GM18498 (cell line): ENCODE measurements at regions not wholly inside any gene's neighbourhood (a gene's known extent, or its start where the extent isn't known, plus 50 kb on each side); places are given as distances from the start of the nearest gene placed in this dataset.

Source experiments
- ATAC-seq: cut with Tn5 transposase; IDR thresholded peaks from one replicate; pipeline ENCODE4 v1.9.1; 2021; ENCODE audit warnings: mild to moderate bottlenecking, moderate library complexity; ENCODE audit not compliant: unreplicated experiment

GRCh38 chr2:62305421-62306176 is 109.7 kb downstream of the B3GNT2 start:
- ATAC-seq: no peak

DNA sequence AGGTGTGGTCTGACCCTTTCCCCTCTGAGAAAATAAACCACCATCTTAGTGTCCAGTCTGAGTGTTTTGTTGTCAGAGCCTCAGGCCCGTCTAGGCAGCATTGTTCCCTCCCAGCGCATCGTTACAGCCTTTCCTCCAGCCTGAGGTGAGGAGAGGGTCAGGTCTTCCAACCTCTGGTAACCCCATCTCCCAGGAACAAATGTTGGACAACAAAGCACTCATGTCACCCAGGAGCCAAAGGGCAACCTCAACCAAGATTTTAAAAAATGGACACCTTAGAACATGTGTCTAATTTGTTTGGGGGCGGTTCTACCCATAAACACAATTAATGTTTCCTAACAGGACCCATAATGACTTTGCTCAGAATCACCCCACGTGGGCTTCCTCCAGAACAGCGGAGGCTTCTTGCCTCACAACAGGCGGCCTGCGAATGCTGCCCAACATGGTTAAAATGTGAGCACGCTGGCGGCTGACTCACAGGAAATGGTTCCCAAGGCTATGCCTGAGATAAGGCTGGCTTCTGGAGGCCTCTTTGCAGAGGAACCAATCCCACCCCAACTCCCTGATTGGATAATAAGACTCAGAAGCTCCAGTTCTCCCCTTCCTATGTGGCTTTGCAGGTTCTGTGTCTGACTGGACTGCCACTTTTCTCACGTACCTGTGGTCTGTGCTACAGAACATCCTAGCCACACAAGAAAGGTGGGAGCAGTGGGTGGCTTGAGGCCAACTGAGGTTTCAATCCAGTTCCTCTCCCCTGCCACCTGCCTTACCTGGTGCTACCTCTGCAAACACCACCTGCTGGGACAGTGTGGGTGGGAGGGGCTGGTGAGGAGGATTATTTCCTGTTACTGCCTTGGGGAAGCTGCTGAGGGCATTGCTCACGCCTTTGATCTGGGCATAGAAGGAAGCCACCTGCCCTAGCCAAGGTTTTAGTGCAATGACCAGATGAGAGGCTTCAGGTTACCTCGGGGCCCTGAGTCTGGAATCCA is 108.8 kb downstream of the B3GNT2 start:
- no peak for ATAC-seq

DNA sequence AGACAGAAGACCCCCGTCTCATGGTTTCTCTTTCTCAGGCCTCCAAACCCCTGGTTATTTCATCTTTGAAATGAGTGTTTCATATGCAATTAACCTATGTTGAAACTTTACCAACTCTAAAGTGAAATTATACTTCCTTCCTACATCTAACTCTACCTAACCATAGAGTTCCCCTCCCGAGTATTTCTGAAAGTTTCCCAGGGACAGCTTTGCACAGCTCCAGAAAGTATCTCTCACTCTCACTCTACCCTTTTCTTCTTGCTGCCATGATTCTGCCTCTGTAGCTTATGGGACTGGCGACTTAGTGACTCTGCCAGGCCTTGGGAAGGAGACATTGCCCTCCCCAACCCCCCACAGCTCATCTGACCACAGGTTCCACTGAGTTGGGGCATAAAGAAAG is 107.9 kb downstream of the B3GNT2 start:
- no peak for ATAC-seq

- no peak for ATAC-seq
Observed at GRCh38 chr2:62302631-62303435, 106.9 kb downstream of the B3GNT2 start.

DNA sequence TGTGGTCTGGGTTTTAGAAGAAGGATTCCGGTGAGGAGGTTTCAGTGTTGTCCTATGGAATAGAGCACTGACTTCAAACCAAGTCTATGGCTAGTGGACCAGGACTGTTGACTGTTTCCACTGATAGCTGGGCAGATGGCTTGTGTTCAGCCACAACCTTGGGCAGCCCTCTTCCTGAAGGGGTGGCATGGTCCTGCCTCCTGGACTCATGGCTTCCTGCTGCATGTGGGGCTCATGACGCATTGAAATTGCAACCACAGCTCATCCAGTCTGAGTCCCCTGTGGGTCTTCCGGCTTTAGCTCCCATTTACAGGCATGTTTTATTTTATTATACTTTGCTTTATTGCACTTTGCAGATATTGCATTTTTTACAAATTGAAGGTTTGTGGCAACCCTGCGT is 105.0 kb downstream of the B3GNT2 start:
- no peak for ATAC-seq

GRCh38 chr2:62297624-62298010 is 101.7 kb downstream of the B3GNT2 start:
- ATAC-seq: no peak

DNA sequence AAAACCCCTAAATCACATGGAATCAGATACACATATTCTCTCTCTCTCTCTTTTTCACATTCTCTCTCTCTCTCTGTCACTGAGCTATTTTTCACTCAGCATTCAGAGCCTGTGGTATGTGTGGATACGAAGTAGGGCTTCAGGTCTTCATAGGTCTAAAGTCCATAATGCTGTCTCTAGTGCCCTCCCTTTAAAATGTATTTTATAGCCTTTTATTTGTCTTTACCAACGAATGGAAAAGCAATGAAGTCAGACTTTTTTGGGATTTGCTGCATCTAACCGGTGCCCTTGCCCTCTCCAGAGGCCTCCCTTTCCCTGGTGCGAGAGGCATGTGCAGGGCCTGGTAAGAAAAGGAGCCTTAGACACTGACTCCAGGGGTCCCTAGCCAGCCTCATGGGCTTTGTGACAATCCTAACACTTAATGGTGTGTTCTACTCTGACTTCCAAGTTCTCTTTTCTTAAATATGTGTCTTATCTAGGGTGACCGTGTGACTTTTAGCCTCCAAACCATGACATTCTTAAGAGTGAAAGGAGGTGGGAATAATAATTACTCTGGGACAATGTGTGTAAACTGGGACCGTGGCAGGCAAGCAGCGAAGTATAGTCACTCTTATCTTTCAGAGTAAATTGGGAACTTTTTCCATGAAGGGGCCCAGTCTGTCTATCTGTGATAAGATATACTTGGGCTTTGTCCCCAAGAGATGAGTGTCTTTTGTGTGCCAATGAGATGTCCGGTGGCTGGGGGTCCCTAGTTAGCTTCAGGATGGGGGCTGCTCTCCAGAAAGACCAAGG is 101.1 kb downstream of the B3GNT2 start:
- no peak for ATAC-seq

DNA sequence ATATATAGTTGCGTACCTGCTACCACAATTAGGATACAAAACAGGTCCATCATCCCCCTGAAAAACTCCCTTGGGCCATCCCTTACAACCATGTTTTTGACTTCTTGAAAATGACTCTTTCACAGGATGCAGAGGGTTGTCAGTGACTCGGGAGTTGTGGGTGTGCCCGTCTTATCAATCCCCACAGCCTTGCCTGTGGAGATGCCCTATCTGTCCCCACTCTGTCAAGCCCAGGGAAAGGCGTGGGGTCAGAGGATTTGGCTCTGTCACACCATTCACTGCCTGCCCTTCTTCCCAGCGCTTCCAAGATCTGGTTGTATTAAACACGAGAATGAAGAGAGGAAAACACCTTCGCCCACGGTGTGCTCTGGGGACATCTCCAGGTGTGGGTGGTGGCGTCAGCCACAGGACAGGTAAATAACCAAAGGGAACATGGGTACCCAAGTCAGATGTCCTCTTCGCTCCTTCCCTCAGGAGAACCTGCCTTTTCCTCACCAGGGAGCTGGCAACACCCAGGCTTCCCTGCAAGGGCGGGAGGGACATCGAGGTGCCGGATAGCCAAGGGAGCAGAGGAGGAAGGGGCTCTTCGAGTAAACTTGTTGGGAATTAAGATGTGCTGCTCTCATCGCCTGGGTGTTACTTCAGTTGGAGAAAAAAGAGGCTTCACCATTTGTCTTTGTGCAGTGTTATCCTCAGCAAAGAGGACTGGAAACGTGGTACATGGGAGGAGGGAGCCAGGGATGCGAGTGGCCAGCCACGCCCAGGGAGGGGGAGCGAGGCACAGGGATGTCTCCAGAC is 100.3 kb downstream of the B3GNT2 start:
- no peak for ATAC-seq

DNA sequence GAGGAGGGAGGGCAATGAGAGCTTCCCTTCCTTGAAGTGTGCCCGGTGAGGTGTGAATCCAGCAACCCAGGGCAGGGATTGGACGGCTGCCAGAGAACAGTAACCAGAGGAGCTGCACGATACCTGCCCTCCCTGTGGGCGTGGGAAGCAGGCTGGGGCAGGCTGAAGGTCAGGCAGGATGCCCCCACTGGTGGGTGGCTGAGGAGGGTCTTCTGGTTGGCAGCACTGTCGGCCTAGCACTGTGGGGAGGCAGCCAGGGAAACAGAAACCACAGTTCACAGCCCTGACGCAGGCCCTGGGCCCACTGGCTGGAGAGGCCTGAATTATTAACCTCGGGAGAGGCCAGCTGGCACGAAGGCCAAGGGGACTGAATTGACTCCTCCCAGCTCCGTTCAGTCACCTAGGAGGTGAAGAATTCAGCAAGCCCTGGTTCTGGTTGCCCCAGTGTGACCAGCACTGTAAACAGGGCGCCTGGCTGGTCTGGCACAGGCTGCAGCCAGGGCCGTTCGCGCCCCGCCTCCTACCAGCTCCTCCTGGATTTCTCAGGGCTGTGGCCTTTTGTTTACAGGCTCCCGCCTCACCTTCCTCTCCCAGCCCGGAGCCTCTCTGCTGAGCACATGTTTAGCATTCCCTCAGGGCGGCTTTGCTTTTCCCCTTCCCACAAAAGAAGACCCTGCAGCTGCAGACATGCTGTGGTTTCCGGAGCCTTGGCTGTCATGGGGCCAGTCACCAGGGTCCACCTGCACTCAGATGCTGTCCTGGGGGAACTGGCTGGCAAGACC is 97.8 kb downstream of the B3GNT2 start:
- ATAC-seq: peak; percentile 63

- ATAC-seq: no peak
Observed at GRCh38 chr2:62293151-62293489, 97.2 kb downstream of the B3GNT2 start.

- ATAC-seq: no peak
Observed at GRCh38 chr2:62292190-62292589, 96.3 kb downstream of the B3GNT2 start.

GRCh38 chr2:62291517-62292137 is 95.7 kb downstream of the B3GNT2 start:
- ATAC-seq: no peak

GRCh38 chr2:62291052-62291451 is 95.1 kb downstream of the B3GNT2 start:
- no peak for ATAC-seq

DNA sequence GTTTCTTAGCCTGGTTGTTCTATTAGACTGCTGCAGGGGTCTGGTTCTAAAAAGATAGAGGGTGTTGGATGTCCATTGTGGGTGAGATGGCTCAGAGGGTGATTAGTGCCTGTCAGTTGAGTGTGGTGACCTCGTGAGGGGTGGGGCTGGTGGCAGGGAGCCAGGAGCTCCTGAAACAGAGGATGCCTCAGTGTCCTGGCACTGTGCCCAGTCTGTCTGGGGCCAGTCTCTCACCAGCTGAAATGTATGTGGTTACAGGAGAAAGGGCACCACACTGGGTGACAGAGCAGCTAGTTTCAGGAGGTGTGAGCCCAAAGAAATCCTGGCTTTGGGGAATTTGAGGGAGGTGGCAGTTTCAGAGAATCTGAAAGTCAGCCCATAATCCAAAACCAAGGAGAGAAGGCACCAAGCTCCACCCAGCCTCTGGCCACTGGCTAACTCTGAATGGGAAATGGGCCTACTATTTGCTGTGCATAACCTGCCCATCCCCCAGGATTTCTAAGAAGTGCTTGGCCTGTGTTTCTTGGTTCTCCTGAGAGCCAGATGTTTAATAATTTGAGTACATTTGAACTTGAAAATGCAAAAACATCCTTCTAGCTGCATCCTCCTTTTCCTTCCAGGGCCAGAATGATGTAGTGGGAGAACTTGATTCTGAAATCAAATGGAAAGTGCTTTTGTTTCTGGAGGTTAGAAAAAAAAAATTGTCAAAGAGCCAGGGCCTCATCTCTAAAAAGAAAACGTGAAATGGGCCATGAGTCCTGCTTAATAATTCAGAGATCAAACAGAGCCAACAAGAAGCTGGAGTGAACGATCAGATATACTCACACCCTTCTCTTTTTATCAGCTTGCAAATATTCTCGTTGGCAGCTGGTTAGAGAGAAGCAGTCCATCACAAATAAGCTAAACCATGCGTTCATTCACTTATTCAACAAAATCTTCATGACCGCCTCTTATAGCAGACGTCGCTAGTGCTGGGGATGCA is 92.3 kb downstream of the B3GNT2 start:
- peak; percentile 86 for ATAC-seq

GRCh38 chr2:62287282-62287681 is 91.4 kb downstream of the B3GNT2 start:
- no peak for ATAC-seq

DNA sequence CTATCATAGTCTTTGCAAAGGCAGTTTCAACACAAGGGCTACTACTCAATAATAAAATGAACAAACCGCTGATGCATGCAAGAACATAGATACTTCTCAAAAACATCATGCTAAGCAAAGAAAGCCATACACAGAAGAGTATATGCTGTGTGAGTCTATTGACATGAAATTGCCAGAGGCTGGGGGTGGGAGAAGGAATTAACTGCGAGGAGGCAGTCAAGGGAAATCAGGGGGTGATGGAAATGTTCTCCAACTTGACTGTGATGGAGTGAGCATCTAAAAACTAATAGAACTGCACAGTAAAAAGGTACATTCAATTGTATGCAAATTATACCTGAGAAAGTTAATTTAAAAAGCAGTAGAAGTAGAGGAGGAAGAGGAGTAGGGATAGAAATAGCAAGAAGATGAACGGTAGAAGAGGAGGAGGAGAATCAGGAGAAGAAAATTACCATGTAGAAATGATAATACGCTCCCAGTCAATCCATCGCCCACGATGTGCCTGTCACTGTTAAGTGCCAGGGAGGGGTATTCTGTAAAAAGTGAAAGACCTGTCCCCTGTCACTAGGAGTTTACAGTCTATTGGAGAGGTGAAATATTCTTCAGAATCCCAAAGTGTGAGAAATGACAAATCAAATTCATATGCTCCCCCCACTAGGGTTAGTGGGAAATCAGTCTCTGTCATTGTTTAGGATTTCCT is 90.3 kb downstream of the B3GNT2 start:
- no peak for ATAC-seq

GRCh38 chr2:62284980-62285379 is 89.1 kb downstream of the B3GNT2 start:
- ATAC-seq: no peak
